ENCODE measurements at regions not wholly inside any gene's neighbourhood (a gene's known extent, or its start where the extent isn't known, plus 50 kb on each side); places are given as distances from the start of the nearest gene placed in this dataset.

GRCh38 chr13:107170270-107170931 is 602.5 kb upstream of the ARGLU1 start:
- TF ChIP-seq ZNF174 (CRISPR knock-in tag; IDR thresholded peaks at IDR 0.05) (no peak), CTCF (IDR thresholded peaks at IDR 0.05 in 2 of 3, conservative IDR thresholded peaks at IDR 0.05 in 1 of 3; ENCODE audit: insufficient read depth in 2 of 3, low read depth in 1 of 3, low read length in 3 of 3) (no peak), ZFX (CRISPR knock-in tag; IDR thresholded peaks at IDR 0.05) (no peak), EZH2 (IDR thresholded peaks at IDR 0.05; ENCODE audit: borderline replicate concordance, low read depth, low read length) (no peak), AFF4 (CRISPR knock-in tag; IDR thresholded peaks at IDR 0.05) (no peak), TAF7 (tag; IDR thresholded peaks at IDR 0.05) (no peak)

Data from K562 (cell line).